PC-3 (cell line): ENCODE measurements at regions not wholly inside any gene's neighbourhood (a gene's known extent, or its start where the extent isn't known, plus 50 kb on each side); places are given as distances from the start of the nearest gene placed in this dataset.

Experiments used
- ATAC-seq: fragments of 200-7000 bp; cut with Tn5 transposase; 2 replicates; pipeline ENCODE4 v1.9.1; 2020; ENCODE audit warnings: mild to moderate bottlenecking, moderate library complexity
- BruUV-seq: library from RNA; stranded (reverse); fragments of 400-500 nt; replicated peaks from 2 replicates; lab custom pipeline; 2021; lab: Mats Ljungman, UMichigan
- CTCF ChIA-PET: fragments of 300-600 bp; sonication (Branson Sonifier 250); formaldehyde crosslinking; loops from one replicate; lab custom pipeline; 2022; ENCODE audit warnings: antibody characterized with exemption; lab: Charles Lee
- POLR2A ChIA-PET: fragments of 300-600 bp; sonication (Branson Sonifier 250); formaldehyde crosslinking; loops from one replicate; lab custom pipeline; 2022; ENCODE audit warnings: antibody characterized with exemption; ENCODE audit not compliant: unreplicated experiment; lab: Charles Lee
- DNase-seq: peaks from one replicate; pipeline ENCODE4 v3.0.0-alpha.2; 2015
- H2AFZ ChIP-seq: fragments of 300-600 bp; sonication (generic); 2 replicates; pipeline ENCODE4 v1.6.0; 2016; ENCODE audit warnings: antibody characterized with exemption, low read length
- H3F3A ChIP-seq: fragments of 300-600 bp; sonication (generic); one replicate; pipeline ENCODE4 v1.6.0; 2017; ENCODE audit warnings: antibody characterized with exemption, low read length, control low read depth, mild to moderate bottlenecking; ENCODE audit not compliant: unreplicated experiment
- H3K27ac ChIP-seq: fragments of 300-600 bp; sonication (generic); 2 replicates; pipeline ENCODE4 v1.5.1; 2016; ENCODE audit warnings: mild to moderate bottlenecking, low read length
- H3K27me3 ChIP-seq: fragments of 300-600 bp; sonication (generic); 2 replicates; pipeline ENCODE4 v1.6.1; 2016; ENCODE audit warnings: low read length, mixed read lengths
- H3K36me3 ChIP-seq: fragments of 300-600 bp; sonication (generic); 2 replicates; pipeline ENCODE4 v1.6.1; 2016; ENCODE audit warnings: low read depth, mixed run types, low read length, mixed read lengths
- H3K4me1 ChIP-seq: fragments of 300-600 bp; sonication (generic); 2 replicates; pipeline ENCODE4 v1.5.1; 2016; ENCODE audit warnings: low read length; ENCODE audit not compliant: insufficient read depth
- H3K4me2 ChIP-seq: fragments of 300-600 bp; sonication (generic); 2 replicates; pipeline ENCODE4 v1.6.0; 2016; ENCODE audit warnings: low read length
- H3K4me3 ChIP-seq: fragments of 300-600 bp; sonication (generic); 2 replicates; pipeline ENCODE4 v1.5.1; 2016; ENCODE audit warnings: mild to moderate bottlenecking, low read length, mixed read lengths
- H3K79me2 ChIP-seq: fragments of 300-600 bp; sonication (generic); 2 replicates; pipeline ENCODE4 v1.6.1; 2017; ENCODE audit warnings: low read length, mixed read lengths
- H3K9ac ChIP-seq: fragments of 300-600 bp; sonication (generic); 2 replicates; pipeline ENCODE4 v1.6.0; 2016; ENCODE audit warnings: mild to moderate bottlenecking, low read length
- H3K9me2 ChIP-seq: fragments of 300-600 bp; sonication (generic); replicated peaks from 2 replicates; pipeline ENCODE4 v1.6.1; 2016; ENCODE audit warnings: mixed run types, low read length, mixed read lengths
- H3K9me3 ChIP-seq: fragments of 300-600 bp; sonication (generic); 2 replicates; pipeline ENCODE4 v1.6.1; 2016; ENCODE audit warnings: low read length, mixed read lengths
- H4K20me1 ChIP-seq: fragments of 300-600 bp; sonication (generic); 2 replicates; pipeline ENCODE4 v1.6.1; 2016; ENCODE audit warnings: low read length, mixed read lengths
- CTCF ChIP-seq: fragments of 300-600 bp; sonication (generic); conservative IDR thresholded peaks from 2 replicates; pipeline ENCODE4 v1.5.1; 2017; ENCODE audit warnings: antibody characterized with exemption, low read depth, mild to moderate bottlenecking, low read length
- EZH2 ChIP-seq: fragments of 300-600 bp; sonication (generic); IDR thresholded peaks from one replicate; pipeline ENCODE4 v1.6.1; 2017; ENCODE audit warnings: antibody characterized with exemption, mild to moderate bottlenecking, low read length; ENCODE audit not compliant: unreplicated experiment
- EZH2phosphoT487 ChIP-seq: fragments of 300-600 bp; sonication (generic); IDR thresholded peaks from 2 replicates; pipeline ENCODE4 v1.6.1; 2018; ENCODE audit warnings: mild to moderate bottlenecking, antibody characterized with exemption, low read length, borderline replicate concordance
- intact Hi-C: fragments of 100-400 bp; cut with micrococcal nuclease; formaldehyde crosslinking; loops from 2 replicates; pipeline ENCODE4 v1.9.0; 2023

- Histone ChIP-seq H2AFZ (no peak overlapping the region), H4K20me1 (no peaks in the 10 kb centered on the region), H3K27ac (no peak overlapping the region), H3K36me3 (no peaks in the 10 kb centered on the region), H3K9me3 (no peaks in the 10 kb centered on the region), H3K9ac (no peak overlapping the region), H3K4me3 (no peak overlapping the region), H3K4me1 (no peaks in the 10 kb centered on the region), H3K27me3 (peaks cover 24% of the 10 kb centered on the region; the same call in 1 of the 2 replicates), H3K4me2 (no peak overlapping the region), H3F3A (no peaks in the 10 kb centered on the region), H3K9me2 (no peaks in the 10 kb centered on the region), H3K79me2 (no peaks in the 10 kb centered on the region)
- ChIA-PET CTCF (no interaction called here), POLR2A (no interaction called here)
- ATAC-seq (no peak), DNase-seq (no peak)
- intact Hi-C loops, result no loop called here
- no TSS peak for BruUV-seq
- TF ChIP-seq CTCF (no peak), EZH2 (no peak), EZH2phosphoT487 (no peak)
These were observed 145.0 kb upstream of the GAP43 start for GRCh38 chr3:115478359-115478758.

GRCh38 chr3:115486880-115487279 lies 136.4 kb upstream of the GAP43 start:
- no peaks in the 10 kb centered on the region for H3K36me3 ChIP-seq
- no peaks in the 10 kb centered on the region for H3K4me1 ChIP-seq
- no peaks in the 10 kb centered on the region for H3K9me2 ChIP-seq
- H3K79me2 ChIP-seq, result no peaks in the 10 kb centered on the region
- ATAC-seq (no peak), DNase-seq (no peak)
- no peak overlapping the region for H3K9ac ChIP-seq
- ChIA-PET CTCF (no interaction called here), POLR2A (no interaction called here)
- no peak overlapping the region for H2AFZ ChIP-seq
- no TSS peak for BruUV-seq
- H3K4me2 ChIP-seq, result no peak overlapping the region
- intact Hi-C loops, result no loop called here
- H4K20me1 ChIP-seq, result no peaks in the 10 kb centered on the region
- peaks cover 42% of the 10 kb centered on the region for H3K27me3 ChIP-seq
- H3K27ac ChIP-seq, result no peak overlapping the region
- H3K9me3 ChIP-seq, result no peaks in the 10 kb centered on the region
- H3F3A ChIP-seq, result no peaks in the 10 kb centered on the region
- no peak for TF ChIP-seq EZH2phosphoT487
- no peak overlapping the region for H3K4me3 ChIP-seq

GRCh38 chr3:115487968-115488367 lies 135.3 kb upstream of the GAP43 start:
- ChIA-PET CTCF (interaction anchor here (0.5 kb wide), 1 partner anchor 788 kb away, joined by 3 read pairs; no protein-coding TSS in a partner anchor), POLR2A (no interaction called here)
- Histone ChIP-seq H3K9ac (no peak overlapping the region), H3K4me2 (no peak overlapping the region), H2AFZ (no peak overlapping the region), H3K79me2 (no peaks in the 10 kb centered on the region), H3K27ac (no peak overlapping the region), H3K36me3 (no peaks in the 10 kb centered on the region), H3K9me3 (no peaks in the 10 kb centered on the region), H3K27me3 (peaks cover 39% of the 10 kb centered on the region), H3K4me3 (no peak overlapping the region), H4K20me1 (no peaks in the 10 kb centered on the region), H3F3A (no peaks in the 10 kb centered on the region), H3K9me2 (no peaks in the 10 kb centered on the region), H3K4me1 (no peaks in the 10 kb centered on the region)
- DNase-seq (no peak), ATAC-seq (no peak)
- intact Hi-C loops, result no loop called here
- no TSS peak for BruUV-seq
- TF ChIP-seq CTCF (no peak), EZH2 (no peak), EZH2phosphoT487 (no peak)
